ENCODE measurements at regions not wholly inside any gene's neighbourhood (a gene's known extent, or its start where the extent isn't known, plus 50 kb on each side); places are given as distances from the start of the nearest gene placed in this dataset.

GRCh38 chr10:130857631-130858295 lies 453.8 kb downstream of the TCERG1L start:
- no peak for DNase-seq

GRCh38 chr10:130858626-130859025 lies 452.9 kb downstream of the TCERG1L start:
- no peak for DNase-seq

- DNase-seq = no peak
These were observed 452.1 kb downstream of the TCERG1L start for GRCh38 chr10:130859427-130859826.

- no peak for DNase-seq
These were observed 449.4 kb downstream of the TCERG1L start for GRCh38 chr10:130862122-130862521.

GRCh38 chr10:130862626-130863025 lies 448.9 kb downstream of the TCERG1L start:
- DNase-seq = no peak

GRCh38 chr10:130863044-130863443 lies 448.5 kb downstream of the TCERG1L start:
- DNase-seq = no peak

GRCh38 chr10:130864961-130865818 lies 446.3 kb downstream of the TCERG1L start:
- DNase-seq = no peak

GRCh38 chr10:130866857-130867256 lies 444.7 kb downstream of the TCERG1L start:
- DNase-seq = no peak

- no peak for DNase-seq
These were observed 443.9 kb downstream of the TCERG1L start for GRCh38 chr10:130867446-130868194.

GRCh38 chr10:130869179-130869841 lies 442.2 kb downstream of the TCERG1L start:
- DNase-seq = no peak

- no peak for DNase-seq
These were observed 440.1 kb downstream of the TCERG1L start for GRCh38 chr10:130871406-130871805.

- no peak for DNase-seq
These were observed 437.9 kb downstream of the TCERG1L start for GRCh38 chr10:130873636-130874035.

GRCh38 chr10:130875116-130875515 lies 436.4 kb downstream of the TCERG1L start:
- DNase-seq = no peak

GRCh38 chr10:130875897-130876472 lies 435.5 kb downstream of the TCERG1L start:
- DNase-seq = no peak

- no peak for DNase-seq
These were observed 434.4 kb downstream of the TCERG1L start for GRCh38 chr10:130877126-130877525.

GRCh38 chr10:130878131-130878530 lies 433.4 kb downstream of the TCERG1L start:
- DNase-seq = no peak

- DNase-seq = no peak
These were observed 428.6 kb downstream of the TCERG1L start for GRCh38 chr10:130882906-130883305.

GRCh38 chr10:130884456-130884855 lies 427.1 kb downstream of the TCERG1L start:
- DNase-seq = no peak

GRCh38 chr10:130885021-130885655 lies 426.4 kb downstream of the TCERG1L start:
- DNase-seq = no peak

- DNase-seq = no peak
These were observed 424.4 kb downstream of the TCERG1L start for GRCh38 chr10:130887170-130887569.

GRCh38 chr10:130888493-130888892 lies 423.0 kb downstream of the TCERG1L start:
- DNase-seq = no peak

- DNase-seq = no peak
These were observed 422.3 kb downstream of the TCERG1L start for GRCh38 chr10:130889240-130889639.
